Coronary artery (tissue), 2 donors: ENCODE measurements at regions not wholly inside any gene's neighbourhood (a gene's known extent, or its start where the extent isn't known, plus 50 kb on each side); places are given as distances from the start of the nearest gene placed in this dataset.

Experiments
- DNase-seq: peaks from one replicate; pipeline ENCODE4 v3.0.0-alpha.2; 2017; ENCODE audit warnings: low spot score
- H3K27ac ChIP-seq, 2 donors: fragments of 200-600 bp; sonication (generic); one replicate each; pipeline ENCODE4 v1.5.1; 2016 to 2019
- H3K4me3 ChIP-seq: fragments of 200-600 bp; sonication (generic); 2 replicates; pipeline ENCODE4 v1.5.1; 2016; ENCODE audit warnings: mild to moderate bottlenecking, moderate library complexity
- TF ChIP-seq, protein P1 (sequence below): fragments of 200-600 bp; sonication (generic); IDR thresholded peaks from one replicate; pipeline ENCODE4 v1.5.1; 2019; ENCODE audit warnings: antibody characterized with exemption

DNA sequence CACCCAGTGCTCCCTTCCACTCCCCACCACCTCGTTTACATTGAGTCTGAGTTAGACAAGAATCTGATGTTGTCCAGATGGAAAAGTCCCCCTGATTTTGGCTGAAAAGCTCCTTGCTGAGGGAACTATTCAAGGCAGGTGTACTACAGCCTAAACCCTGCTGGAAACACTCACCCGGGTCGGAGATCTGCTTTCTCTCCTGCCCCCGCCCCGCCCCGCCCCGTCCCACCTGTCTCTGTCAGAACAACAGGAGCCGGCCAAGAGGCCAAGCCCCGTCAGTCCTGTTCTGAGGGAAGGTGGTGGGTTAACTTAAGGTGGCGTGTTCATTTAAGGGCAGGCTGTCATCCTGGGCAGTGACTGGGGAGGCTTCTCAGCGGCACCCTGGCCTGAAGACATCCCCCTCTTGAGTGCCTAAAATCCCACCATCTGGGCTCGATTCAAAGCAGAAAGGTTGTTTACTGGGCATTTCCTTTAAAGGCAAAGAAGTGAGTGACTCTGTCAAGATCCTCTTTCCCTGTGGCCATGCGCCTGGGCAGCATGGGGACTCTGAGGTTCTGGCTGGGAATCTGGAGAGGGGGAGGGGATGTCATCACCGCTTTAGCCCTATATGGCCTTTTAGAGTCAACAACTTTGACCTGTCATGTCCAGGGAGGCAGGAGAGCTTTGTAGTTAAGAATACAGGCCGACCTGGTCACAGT, 71.1 kb upstream of the NEURL1B start:
- TF ChIP-seq, protein P1, sequence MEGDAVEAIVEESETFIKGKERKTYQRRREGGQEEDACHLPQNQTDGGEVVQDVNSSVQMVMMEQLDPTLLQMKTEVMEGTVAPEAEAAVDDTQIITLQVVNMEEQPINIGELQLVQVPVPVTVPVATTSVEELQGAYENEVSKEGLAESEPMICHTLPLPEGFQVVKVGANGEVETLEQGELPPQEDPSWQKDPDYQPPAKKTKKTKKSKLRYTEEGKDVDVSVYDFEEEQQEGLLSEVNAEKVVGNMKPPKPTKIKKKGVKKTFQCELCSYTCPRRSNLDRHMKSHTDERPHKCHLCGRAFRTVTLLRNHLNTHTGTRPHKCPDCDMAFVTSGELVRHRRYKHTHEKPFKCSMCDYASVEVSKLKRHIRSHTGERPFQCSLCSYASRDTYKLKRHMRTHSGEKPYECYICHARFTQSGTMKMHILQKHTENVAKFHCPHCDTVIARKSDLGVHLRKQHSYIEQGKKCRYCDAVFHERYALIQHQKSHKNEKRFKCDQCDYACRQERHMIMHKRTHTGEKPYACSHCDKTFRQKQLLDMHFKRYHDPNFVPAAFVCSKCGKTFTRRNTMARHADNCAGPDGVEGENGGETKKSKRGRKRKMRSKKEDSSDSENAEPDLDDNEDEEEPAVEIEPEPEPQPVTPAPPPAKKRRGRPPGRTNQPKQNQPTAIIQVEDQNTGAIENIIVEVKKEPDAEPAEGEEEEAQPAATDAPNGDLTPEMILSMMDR, result no peak
- no peak overlapping the region for H3K27ac ChIP-seq
- no peak for DNase-seq

DNA sequence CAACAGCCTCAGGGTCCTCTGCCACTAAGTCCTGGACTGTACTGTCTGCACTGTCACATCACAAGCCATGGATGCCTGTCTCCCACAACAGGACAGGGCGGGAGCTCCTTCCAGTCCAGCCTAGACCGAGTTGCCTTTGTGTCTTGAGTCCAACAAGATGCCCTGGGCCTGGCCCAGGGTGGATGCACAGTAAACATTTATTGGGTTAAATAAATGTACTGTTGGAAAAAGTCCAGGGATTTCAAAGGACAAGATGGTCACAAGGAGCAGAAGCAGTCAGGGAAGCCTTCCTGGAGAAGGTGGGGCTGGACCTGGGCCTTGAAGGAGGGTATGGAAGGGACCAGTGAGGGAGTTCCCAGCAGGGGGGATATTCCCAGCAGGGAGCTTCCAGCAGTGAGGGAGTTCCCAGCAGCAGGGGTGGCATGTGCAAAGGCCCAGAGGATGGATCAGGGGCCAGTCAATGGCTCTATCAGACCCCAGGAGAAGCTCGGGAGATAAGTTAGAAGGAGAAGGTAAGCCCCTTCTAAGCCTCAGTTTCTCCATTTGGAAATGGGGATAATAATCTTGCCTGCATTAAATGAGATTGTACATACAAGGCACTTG, 72.7 kb upstream of the NEURL1B start:
- no peak for DNase-seq
- TF ChIP-seq, protein P1, result no peak
- Histone ChIP-seq H3K4me3 (no peak overlapping the region), H3K27ac (no peak overlapping the region)

More for the DNA sequence above, 71.1 kb upstream of the NEURL1B start:
- no peak overlapping the region for H3K4me3 ChIP-seq

DNA sequence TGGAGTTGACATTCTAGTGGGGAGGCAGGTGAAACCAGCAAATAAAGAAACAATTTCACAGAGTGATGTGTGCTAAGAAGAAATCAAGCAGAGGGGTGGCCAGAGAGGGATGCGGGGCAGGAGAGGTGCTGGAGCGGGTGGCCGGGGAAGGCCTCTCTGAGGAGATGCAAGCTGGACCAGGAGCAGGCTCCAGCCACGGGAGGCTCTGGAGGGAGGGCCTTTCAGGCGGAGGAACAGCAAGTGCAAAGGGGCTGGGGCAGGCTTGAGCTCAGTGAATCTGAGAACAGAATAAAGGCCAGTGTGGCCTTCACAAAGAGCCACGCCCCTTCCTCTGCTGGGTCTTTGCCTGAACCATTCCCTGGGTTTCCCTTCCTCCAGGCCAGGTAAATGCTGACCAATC, 73.2 kb upstream of the NEURL1B start:
- no peak for DNase-seq
- H3K27ac ChIP-seq, result no peak overlapping the region
- no peak overlapping the region for H3K4me3 ChIP-seq
- TF ChIP-seq, protein P1, result no peak

DNA sequence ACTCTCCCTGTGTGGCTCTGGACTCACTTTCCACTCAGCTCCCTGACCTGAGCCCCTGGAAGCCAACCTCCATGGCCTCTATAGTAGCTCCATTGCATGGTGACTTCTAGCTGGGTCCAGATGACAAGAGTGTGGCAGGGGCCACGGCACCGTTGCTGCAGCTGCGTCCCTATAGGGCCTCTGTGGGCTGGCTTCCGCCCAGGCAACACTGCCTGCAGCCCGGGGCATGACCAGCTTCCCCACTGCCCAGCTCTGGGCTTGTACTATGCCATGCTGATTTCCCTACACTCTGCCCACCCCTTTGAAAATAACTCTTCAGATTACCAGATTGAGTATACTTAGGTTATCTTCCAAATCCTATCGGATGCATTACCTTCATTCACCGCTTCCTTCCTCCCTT, 73.8 kb upstream of the NEURL1B start:
- no peak for DNase-seq
- Histone ChIP-seq H3K4me3 (no peak overlapping the region), H3K27ac (no peak overlapping the region)
- TF ChIP-seq, protein P1, result no peak

DNA sequence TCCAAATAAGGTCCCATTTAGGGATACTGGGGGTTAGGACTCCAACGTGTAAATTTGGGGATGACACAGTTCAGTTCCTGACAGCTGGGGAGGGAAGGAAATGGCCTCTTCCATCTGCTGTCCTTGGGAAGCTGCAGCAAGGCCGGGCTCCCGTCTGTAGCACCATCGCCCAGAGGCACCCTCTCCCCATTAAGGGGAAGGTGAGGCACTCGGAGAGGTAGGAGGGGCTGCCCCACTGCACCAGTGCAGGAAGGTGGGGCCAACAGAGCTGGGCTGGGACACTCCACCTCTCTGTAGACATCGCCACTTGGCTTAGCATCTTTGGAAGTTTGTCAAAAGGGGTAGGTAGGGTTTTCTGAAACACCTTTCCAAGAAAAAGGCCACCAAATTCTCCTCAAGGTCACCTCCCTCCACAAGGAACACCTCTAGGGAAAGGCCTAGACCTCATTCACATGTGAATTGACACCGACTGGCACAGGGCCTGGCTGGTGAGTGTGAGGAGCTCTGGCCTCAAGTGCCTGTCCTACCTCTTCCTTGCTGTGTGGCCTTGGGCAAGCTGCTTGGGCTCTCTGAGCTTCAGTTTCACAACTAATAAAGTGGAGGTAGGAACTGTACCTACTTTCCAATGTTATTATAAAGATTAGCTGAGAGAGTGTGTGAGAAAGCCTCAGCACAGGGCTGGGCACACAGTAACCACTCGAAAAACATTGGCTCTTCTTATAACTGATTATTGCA, 75.0 kb upstream of the NEURL1B start:
- H3K27ac ChIP-seq, result no peak overlapping the region
- no peak for DNase-seq
- TF ChIP-seq, protein P1, result no peak
- H3K4me3 ChIP-seq, result no peak overlapping the region

DNA sequence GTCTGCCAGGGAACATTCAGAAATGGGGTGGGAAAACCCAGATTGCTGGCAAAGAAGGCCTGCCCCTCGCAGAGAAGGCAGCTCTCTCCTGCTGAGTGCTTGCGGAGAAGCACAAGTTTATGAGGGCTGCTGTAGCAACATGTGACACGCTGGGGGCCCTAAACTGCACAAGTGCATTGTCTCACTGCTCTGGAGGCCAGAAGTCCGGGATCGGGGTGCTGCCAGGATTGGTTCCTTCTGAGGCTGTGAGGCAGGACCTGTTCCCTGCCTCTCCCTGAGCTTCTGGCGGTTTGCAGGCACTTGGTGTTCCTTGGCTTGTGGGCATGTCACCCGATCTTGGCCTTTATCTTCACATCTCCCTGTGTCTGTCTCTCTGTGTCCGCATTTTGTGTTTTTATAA, 75.6 kb upstream of the NEURL1B start:
- H3K27ac ChIP-seq, result no peak overlapping the region
- DNase-seq, result no peak
- no peak overlapping the region for H3K4me3 ChIP-seq
- TF ChIP-seq, protein P1, result no peak
